A172 (cell line): ENCODE measurements at regions not wholly inside any gene's neighbourhood (a gene's known extent, or its start where the extent isn't known, plus 50 kb on each side); places are given as distances from the start of the nearest gene placed in this dataset.

Experiments
- DNase-seq: peaks from one replicate; pipeline ENCODE4 v3.0.0-alpha.2; 2015; ENCODE audit warnings: low spot score

DNA sequence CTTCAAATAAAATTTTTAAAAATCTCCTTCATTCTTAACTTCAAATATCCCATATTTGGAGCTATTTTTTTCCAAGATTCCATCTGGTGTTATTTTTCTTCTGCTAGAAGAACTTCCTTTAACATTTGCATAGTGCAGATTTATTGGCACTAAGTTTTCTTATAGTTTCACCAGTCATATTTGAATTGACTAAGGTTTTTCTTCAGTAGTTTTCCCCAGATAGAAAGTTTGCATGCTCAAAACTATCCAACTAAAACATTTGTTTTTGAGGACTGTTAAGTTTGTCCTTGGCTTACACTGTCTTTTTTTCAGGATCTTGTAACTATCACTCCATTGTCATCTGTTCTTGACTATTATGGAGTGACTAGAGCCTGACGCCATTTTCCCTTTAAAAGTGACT lies 606.7 kb downstream of the TAF11L14 start:
- DNase-seq = no peak

DNA sequence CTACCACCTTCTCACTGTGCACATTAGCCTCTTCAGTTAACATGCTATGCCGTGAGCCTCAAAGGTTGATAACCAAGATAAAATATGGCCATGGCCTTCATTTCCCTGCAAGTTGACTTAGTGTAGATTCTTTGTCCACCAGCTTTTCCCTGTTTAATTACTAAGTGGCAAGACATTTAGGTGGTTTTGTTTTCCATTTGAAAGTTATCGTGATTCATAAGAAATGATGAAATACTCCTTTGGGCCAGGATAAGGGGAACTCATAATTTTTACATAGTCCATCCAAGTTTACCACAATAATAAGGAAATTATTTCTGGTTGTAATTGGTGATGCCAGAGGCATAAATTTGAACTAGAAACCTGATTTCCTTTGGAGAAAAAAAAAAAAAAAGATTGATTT lies 609.6 kb downstream of the TAF11L14 start:
- no peak for DNase-seq

DNA sequence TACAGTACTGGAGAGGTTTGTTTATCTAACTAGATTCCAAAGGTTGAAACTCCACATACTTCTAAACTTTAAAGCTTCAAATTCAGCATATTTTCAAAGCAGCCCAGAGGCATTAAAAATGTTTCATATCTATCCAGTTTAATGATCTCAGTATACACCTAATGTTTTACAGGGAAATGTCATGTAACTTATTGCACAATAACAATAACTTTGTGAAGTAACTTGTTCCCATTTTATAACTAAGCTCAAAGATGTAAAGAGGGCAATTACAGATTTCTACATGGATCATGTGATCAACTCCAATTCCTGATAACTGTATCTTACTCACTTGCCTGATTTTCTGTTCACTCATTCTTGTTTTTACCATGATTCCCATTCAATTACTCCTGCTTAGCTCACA lies 610.0 kb downstream of the TAF11L14 start:
- no peak for DNase-seq

DNA sequence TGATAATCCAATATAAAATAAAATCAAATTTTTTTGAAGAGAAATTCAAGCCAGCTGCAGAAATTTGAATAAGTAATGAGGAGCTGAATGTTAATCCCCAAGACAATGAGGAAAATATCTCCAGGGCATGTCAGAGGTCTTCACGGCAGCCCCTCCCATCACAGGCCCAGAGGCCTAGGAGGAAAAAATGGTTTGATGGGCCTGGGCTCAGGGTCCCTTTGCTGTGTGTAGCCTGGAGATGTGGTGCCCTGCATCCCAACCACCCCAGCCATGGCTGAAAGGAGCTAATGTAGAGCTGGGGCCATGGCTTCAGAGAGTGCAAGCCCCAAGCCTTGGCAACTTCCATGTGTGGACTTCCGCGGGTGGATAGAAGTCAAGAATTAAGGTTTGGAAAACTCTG lies 618.3 kb downstream of the TAF11L14 start:
- no peak for DNase-seq

DNA sequence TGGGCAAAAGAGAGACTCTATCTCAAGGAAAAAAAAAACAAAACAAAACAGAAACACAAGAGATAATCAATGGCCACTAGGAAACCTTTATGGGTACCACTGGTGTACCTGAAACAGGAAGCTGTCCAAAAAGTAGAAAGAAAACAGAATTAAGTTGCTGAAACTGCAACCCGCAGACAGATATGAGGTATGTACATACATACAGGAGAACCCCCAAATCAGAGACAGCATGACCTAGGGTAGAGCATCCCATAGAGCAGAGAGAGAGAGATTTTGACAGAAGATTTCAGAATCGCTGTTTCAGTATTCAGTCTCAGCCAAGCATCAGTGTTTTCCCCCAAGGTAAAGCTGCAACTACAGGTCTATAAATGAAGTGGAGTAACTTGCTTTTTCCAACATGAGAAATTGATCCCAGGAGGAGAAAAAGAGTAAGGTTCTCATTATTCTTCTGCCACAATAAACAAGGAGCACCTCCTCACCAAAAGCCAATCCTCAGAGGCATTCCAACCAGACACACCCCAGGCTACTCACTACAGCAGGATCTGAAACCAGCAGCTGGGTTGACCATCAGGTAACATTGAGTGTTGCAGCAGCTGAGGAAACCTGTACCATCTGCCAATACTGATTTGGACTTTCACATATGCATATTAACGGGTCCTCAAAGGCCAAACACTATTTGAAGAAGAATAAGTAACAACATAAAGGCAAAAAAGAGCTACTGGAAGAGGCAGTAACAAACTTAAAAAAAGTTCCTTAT lies 630.0 kb downstream of the TAF11L14 start:
- no peak for DNase-seq

DNA sequence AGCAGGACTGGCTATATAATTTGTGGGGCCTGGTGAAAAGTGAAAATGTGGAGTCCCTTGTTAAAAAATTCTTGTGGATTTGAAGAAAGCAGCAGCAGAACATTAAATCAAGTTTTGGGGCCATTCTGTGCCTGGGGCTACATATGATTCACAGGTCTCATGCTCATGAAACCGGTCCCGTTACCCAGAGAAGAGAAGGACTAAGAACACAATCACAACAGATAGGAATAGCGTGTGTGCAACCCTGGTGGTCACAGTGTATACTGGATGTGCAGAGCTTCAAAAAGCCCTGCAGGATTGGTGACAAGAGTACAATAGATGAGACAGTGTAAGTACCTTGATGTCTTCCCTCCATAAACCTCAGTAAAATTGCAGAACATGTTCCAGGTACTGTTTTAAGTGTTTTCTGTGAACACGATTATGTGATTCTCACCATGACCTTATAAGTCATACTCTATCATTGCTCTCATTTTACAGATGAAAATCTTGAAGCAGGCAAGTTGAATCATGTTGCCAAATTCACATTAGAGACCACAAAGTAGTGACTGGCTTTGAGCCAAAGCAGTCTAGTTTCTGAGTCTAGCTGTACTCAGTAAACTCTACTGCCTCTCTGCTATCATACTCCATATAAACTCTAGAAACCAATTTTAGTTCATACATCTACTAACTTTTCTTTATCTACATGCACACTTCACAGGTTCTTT lies 636.5 kb downstream of the TAF11L14 start:
- DNase-seq = no peak

DNA sequence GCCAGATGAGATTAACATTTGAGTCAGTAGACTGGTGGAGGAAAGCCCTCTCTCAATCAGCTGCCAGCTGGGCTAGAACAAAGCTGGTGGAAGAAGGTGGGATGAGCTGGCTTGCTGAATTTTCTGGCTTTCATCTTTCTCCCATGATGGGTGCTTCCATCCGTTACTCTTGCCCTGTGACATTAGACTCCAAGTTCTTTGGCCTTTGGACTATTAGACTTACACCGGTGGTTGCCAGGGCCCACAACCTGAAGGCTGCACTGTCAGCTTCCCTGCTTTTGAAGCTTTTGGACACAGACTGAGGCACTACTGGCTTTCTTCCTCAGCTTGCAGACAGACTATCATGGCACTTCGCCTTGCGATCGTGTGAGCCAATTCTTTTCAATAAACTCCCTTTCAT lies 642.7 kb downstream of the TAF11L14 start:
- DNase-seq = no peak

DNA sequence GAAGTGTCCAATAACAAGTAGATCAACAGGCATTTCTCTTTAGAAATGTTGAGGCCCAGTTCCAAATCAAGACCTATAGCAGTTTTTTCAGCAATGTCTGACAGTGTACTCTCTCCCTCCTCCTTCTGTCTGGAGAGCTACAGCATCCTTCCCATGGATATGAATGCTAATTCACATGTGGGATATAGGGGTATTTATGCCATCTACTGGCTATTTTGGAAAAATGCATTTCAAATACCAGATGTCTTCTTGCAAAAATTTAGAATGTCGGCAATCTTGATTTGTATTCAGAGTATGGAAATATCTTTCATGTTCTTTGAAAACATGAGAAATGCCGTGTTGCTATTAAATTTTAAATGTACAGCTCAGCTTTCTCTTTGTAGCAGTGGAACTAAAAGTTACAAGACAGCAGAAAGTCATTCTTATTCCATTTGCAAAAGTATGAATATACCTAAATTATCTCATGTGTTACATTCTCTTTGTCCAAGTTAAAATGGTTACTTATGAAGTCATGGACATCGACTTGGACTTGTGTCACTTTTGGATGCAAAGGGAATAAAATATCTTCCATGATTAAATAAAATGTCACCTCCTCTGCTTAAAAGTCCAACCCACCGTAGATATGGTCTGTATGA lies 647.8 kb downstream of the TAF11L14 start:
- peak; percentile 69 for DNase-seq

DNA sequence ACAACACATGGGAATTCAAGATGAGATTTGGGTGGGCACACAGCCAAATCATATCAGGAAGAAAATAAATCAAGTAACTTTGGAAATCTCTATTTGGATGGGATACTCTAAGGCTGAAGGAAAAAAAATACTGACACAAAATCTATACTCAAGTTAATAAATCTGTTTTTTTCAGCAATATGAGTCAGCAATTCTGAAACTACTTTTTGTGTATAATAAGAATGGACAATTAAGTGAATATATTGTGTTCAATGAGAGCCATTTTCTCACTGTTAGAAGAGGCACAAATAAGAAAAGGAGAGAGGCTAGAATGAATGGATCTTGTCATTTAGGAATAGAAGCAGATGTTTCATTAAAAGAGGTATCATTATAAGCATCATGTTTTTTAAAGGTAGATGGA lies 651.0 kb downstream of the TAF11L14 start:
- no peak for DNase-seq

DNA sequence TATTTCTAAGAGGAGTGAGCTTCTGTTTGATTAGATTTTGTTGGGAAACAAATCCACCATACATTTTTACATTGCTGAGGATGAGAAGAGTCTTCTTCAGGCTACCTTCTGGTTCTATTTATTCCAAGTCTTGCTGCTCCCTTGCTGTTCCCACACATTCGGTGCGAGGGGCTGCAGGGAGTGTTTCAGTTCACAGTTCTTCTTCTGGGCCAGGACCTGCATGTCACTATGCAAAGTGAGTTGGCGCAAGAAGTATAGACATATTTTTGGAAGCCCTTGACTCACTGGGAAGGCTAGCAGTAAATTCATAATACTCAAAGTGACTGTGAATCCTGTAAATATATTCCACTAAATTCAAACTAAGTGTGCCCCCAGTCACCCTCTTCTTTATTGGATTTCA lies 657.9 kb downstream of the TAF11L14 start:
- DNase-seq = no peak

DNA sequence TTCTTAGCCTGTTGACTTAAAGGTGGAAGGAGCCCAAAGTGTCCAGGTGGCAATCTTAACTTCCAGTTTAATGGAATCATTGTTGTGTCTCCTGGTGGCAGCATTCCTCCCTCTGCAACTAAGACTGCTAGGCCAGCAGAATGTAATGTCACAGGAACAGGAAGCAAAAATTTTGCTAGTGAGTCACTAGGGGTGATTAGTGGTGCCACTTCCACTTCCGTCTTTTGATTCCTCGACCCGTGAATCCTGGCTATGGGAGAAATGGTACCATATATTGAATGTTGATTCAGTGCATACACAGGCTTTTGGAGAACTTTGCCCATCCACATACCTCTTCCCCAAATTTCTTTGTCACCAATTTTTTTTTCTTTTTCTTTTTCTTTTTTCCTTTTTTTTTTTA lies 661.4 kb downstream of the TAF11L14 start:
- DNase-seq = peak; percentile 63

DNA sequence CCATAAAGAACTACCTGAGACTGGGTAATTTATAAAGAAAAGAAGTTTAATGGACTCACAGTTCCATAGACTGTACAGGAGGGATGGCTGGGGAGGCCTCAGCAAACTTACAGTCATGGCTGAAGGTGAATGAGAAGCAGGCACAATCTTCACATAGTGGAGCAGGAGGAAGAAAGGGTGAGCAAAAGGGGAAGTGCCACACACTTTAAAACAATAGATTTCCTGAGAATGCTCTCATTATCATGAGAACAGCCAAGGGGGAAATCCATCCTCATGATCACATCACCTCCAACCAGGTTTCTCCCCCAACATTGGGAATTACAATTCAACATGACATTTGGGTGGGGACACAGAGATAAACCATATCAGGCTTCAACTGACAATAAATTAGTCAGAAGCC lies 664.9 kb downstream of the TAF11L14 start:
- DNase-seq = no peak

DNA sequence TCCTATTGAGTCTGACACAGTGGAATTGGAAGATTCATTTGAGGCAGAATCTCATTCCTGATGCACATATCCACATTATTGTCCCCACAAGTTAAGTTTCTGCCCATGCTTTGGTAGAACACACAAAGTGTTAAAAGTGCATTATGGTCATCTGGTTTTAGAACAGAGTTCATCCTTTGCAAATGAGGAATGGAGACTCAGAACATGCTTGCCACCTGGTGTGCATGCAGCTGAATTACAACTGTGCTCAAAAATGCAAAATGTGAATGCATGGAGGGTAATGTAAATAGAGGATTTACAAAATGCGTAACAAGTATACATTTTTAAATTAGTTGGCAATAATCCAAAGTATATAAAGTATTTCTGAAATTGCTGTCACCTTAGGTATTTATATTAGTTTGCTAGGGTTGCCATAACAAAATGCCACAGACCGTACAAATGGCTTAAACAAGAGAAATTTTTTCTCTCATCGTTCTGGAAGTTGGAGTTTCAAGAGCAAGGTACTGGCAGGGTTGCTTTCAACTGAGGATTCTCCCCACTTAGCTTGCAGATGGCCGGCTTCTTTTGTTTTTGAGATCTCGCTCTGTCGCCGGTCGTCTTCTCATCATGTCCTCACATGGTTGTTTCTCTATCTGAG lies 671.1 kb downstream of the TAF11L14 start:
- peak; percentile 20 for DNase-seq

DNA sequence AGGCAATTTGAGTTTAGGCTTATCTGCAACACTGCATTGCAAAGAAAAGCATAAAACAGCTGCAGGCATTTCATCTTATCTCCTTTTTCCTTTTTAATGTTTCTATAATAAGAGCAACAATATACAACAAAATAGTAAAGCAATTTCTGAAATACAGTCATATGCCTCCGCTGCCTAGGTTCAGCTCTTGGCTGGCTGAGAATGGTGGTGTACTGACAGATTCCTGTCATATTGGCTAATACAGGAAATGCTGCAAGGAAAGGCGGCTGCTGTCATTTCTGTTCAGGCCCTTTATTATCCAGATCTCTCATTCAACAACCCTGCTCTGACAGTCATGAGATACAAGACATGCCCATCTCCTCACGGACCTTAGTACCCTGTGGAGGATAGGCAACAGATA lies 677.0 kb downstream of the TAF11L14 start:
- no peak for DNase-seq

DNA sequence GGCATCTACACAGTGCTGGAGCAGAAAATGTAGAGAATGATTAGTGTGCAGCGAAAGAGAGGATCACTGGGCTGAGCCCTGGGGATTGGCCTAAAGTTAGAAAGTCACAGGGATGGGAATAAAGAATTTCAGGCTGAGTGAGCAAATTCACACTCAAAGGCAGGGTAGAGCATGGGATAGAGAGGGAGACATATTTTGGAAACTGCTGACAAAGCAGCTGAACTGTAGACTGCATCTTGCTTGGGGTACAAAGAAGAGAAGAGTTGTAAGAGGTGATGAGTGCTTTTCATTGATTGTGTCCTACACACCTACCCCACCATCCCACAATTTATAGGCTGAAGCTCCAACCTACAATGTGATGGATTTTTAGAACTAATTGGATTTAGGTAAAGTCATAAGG lies 677.8 kb downstream of the TAF11L14 start:
- no peak for DNase-seq

DNA sequence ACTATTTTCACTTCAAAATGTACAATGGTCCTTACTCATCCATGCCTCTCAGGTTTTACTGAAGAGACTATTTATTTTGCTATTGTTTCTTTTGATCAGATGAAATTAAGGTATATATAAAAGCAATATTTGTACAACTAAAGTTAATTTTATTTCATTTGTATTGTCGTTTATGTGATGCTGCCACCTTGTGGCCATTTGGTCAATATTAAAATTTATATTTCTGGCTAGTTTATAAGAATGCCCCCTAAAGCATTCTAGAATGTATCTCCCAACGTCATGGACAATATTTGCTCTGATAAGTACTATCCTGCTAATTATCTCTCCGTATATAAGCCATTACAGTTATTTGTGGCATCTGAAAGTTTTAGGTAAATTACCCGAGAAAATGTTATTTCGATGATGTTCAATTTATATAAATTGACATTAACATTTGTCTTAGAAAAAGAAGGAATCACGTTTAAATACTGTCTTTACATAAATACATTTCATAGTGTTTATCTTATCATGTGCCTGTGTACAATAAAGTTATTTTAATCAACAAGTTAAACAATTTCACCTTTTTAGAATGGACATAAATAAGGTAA lies 680.0 kb downstream of the TAF11L14 start:
- peak; percentile 18 for DNase-seq

DNA sequence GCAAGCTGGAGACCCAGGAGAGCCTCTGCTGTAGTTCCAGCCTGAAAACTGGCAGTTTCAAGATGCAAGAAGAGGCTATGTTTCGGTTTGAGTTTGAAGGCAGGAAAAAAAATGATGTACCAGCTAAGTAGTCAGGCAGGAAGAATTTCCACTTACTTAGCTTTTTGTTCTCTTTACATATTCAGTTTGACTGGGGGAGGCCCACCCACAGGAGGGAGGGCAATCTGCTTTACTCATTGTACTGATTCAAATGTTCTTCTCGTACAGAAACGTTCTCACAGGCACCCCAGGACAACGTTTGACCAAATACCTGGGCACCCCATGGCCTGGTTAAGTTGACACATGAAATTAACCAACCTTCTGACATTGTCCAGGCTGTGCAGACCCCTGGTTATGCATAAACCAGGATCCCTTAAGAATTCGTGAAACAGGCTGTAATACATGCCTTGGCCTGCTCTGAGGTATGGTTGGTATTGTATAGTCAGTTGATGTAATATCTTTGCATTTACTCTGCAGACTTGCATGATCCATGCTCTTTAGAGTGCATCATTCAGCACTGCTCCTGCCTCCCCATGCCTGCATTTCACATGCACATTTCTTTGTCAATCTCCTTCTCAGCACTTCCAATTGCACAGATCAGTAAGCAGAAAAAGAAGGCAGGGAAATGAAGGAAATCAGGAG lies 687.1 kb downstream of the TAF11L14 start:
- no peak for DNase-seq

DNA sequence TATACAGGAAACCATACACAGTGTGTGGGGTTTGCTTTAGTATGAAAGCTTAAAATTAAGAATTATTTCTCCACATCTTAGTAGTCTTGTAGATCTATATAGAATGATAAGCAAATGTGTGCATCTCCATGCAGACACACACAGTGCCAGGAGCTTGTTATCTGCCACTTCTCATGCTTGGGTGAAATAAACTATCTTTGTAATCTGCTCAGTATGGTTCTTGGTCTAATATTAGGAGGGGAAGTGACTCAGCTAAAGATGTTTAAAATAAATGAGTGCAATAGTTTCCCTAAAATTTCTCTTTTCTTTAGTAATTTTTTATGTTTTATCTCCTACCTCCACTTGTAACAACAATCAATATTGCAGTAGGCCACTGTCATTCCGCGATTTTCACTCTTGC lies 689.6 kb downstream of the TAF11L14 start:
- DNase-seq = no peak

DNA sequence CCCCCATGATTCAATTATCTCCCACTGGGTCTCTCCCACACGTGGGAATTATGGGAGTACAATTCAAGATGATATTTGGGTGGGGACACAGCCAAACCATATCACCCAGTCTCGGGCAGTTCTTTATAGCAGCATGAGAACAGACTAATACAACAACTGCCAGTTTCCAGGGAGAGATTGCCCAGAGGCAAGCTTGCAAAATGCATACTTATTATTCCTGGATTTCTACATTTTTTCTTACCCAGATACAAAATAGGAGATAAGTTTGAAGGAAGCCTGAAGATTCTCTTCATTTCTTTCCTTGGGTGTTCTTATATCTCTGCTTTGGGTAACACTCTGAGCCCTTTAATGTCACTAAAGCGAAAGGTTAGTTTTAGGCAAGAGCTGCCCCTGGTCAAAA lies 691.2 kb downstream of the TAF11L14 start:
- DNase-seq = no peak

DNA sequence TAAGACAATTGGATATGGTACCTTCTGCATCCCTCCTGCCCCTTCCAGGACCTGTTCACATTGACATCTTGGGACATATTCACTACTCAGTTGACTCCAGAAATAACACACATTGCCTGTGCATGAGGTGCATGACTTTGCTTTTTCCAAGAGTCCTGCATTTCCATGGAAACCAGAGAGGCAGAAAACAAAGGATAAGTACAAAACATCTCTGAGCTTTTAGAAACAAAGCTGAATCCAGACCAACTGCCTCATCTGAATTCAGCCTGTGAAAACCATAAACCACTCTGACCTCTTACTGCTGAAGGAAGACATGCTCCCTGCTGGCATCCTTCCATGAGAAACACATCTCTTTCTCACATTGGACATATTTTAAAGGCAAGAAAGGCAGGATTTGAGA lies 695.1 kb downstream of the TAF11L14 start:
- no peak for DNase-seq

DNA sequence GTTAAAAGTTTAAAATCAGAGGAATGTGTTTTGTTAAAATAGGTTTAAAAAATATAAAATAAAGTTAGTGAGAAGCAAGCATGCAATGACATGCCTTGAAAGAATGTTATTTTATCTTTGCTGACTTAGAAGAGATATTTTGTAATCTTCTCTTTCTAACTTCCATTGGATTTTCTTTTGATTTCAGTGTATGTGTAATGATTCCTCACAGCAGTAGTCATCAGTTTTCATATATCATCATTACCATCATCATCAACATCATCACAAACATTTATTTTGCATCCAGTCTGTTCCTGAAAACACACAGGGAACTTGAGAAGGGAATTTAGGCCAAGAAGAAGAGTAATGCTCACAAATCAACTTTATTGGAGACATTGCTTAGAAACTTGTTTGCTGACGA lies 699.6 kb downstream of the TAF11L14 start:
- DNase-seq = no peak

DNA sequence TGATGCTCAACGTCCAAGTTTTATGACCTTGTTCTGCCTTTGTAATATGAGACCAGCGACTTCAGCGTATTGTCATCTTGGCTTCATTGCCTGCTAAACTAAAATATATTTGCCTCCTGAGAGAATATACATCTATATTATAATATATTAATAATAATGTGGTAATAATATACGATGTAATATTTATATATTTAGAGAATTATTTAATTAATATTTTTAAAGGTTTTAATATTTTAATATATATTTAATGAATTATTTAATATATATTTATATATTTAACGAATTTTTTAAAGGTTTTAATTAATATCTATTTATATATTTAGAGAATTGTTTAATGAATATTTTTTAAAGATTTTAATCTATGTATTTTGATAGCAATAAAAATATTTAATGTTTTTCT lies 700.7 kb downstream of the TAF11L14 start:
- no peak for DNase-seq
